ENCODE measurements at regions not wholly inside any gene's neighbourhood (a gene's known extent, or its start where the extent isn't known, plus 50 kb on each side); places are given as distances from the start of the nearest gene placed in this dataset.

GRCh38 chr9:89803403-89803802 is 198.6 kb downstream of the GADD45G start:
- no peak for TF ChIP-seq POLR2A (IDR thresholded peaks at IDR 0.05)
- TF ChIP-seq CTCF (IDR thresholded peaks at IDR 0.05): no peak
- peaks cover 0 to 5% of the 10 kb centered on the region in 2 donors for H3K4me1 ChIP-seq
- H3K36me3 ChIP-seq: no peaks in the 10 kb centered on the region
- DNase-seq: no peak
- no peaks in the 10 kb centered on the region for H3K9me3 ChIP-seq
- no peak overlapping the region for H3K27ac ChIP-seq
- H3K4me3 ChIP-seq: no peak overlapping the region
- intact Hi-C loops (cut with DNase I; ENCODE audit: low total_unique reads): no loop called here
- no peaks in the 10 kb centered on the region for H3K27me3 ChIP-seq

- H3K36me3 ChIP-seq: no peaks in the 10 kb centered on the region
- no peak overlapping the region for H3K4me3 ChIP-seq
- peaks cover 0 to 5% of the 10 kb centered on the region in 2 donors for H3K4me1 ChIP-seq
- DNase-seq: no peak
- no peak for TF ChIP-seq POLR2A (IDR thresholded peaks at IDR 0.05)
- intact Hi-C loops (cut with DNase I; ENCODE audit: low total_unique reads): no loop called here
- H3K27ac ChIP-seq: no peak overlapping the region
- H3K27me3 ChIP-seq: no peaks in the 10 kb centered on the region
- H3K9me3 ChIP-seq: no peaks in the 10 kb centered on the region
Observed at GRCh38 chr9:89804766-89805531, 200.1 kb downstream of the GADD45G start.

GRCh38 chr9:89805571-89806292 is 200.9 kb downstream of the GADD45G start:
- no peak overlapping the region for H3K4me3 ChIP-seq
- peak in 1 of 2 donors; percentile 5 for DNase-seq
- H3K9me3 ChIP-seq: no peaks in the 10 kb centered on the region
- no peaks in the 10 kb centered on the region for H3K27me3 ChIP-seq
- no peaks in the 10 kb centered on the region for H3K36me3 ChIP-seq
- peaks cover 0 to 5% of the 10 kb centered on the region in 2 donors for H3K4me1 ChIP-seq
- intact Hi-C loops (cut with DNase I; ENCODE audit: low total_unique reads): no loop called here
- TF ChIP-seq POLR2A (IDR thresholded peaks at IDR 0.05) (no peak), CTCF (IDR thresholded peaks at IDR 0.05) (no peak)
- no peak overlapping the region for H3K27ac ChIP-seq

- intact Hi-C loops (cut with DNase I; ENCODE audit: low total_unique reads): no loop called here
- DNase-seq: peak in 1 of 2 donors; percentile 2
- Histone ChIP-seq H3K4me3 (no peak overlapping the region), H3K36me3 (no peaks in the 10 kb centered on the region), H3K27me3 (no peaks in the 10 kb centered on the region), H3K9me3 (no peaks in the 10 kb centered on the region), H3K27ac (no peak overlapping the region), H3K4me1 (peaks cover 0 to 5% of the 10 kb centered on the region in 2 donors)
- TF ChIP-seq CTCF (IDR thresholded peaks at IDR 0.05) (no peak), POLR2A (IDR thresholded peaks at IDR 0.05) (no peak)
Observed at GRCh38 chr9:89806371-89807100, 201.7 kb downstream of the GADD45G start.

GRCh38 chr9:89807101-89807395 is 202.2 kb downstream of the GADD45G start:
- Histone ChIP-seq H3K36me3 (no peaks in the 10 kb centered on the region), H3K9me3 (no peaks in the 10 kb centered on the region)
- intact Hi-C loops (cut with DNase I; ENCODE audit: low total_unique reads): no loop called here

More at GRCh38 chr9:89807101-89807395, 202.2 kb downstream of the GADD45G start:
- no peaks in the 10 kb centered on the region for H3K27me3 ChIP-seq
- DNase-seq: no peak
- H3K4me3 ChIP-seq: no peak overlapping the region
- no peak for TF ChIP-seq CTCF (IDR thresholded peaks at IDR 0.05)
- TF ChIP-seq POLR2A (IDR thresholded peaks at IDR 0.05): no peak
- peaks cover 0 to 5% of the 10 kb centered on the region in 2 donors for H3K4me1 ChIP-seq
- no peak overlapping the region for H3K27ac ChIP-seq
